Liver (tissue), 8 donors: ENCODE measurements at regions not wholly inside any gene's neighbourhood (a gene's known extent, or its start where the extent isn't known, plus 50 kb on each side); places are given as distances from the start of the nearest gene placed in this dataset.

Experiments used
- DNase-seq: peaks from one replicate; pipeline ENCODE4 v3.0.0-alpha.2; 2017; ENCODE audit warnings: low spot score
- H3K27ac ChIP-seq, 2 donors: one replicate each; pipeline ENCODE4 v1.7.0; 2013; ENCODE audit warnings: inconsistent platforms in 2 of 2, low read length in 2 of 2, control low read depth in 1 of 2, low read depth in 1 of 2, mild to moderate bottlenecking in 1 of 2
- H3K27me3 ChIP-seq, 4 donors: one replicate each; pipeline versions ENCODE4 v1.6.1 to v1.7.0; 2013; ENCODE audit warnings: low read length in 3 of 4, inconsistent platforms in 1 of 4, mild to moderate bottlenecking in 1 of 4, moderate library complexity in 1 of 4; ENCODE audit not compliant: control insufficient read depth in 4 of 4, insufficient read depth in 4 of 4
- H3K36me3 ChIP-seq, 4 donors: one replicate each; pipeline versions ENCODE4 v1.6.1 to v1.7.0; 2013; ENCODE audit warnings: low read length in 3 of 4, mild to moderate bottlenecking in 3 of 4, low read depth in 1 of 4, moderate library complexity in 1 of 4; ENCODE audit not compliant: control insufficient read depth in 4 of 4, insufficient read depth in 3 of 4
- H3K4me1 ChIP-seq, 4 donors: one replicate each; pipeline versions ENCODE4 v1.6.1 to v1.7.0; 2013; ENCODE audit warnings: low read length in 3 of 4, mild to moderate bottlenecking in 3 of 4, moderate library complexity in 1 of 4; ENCODE audit not compliant: control insufficient read depth in 4 of 4, insufficient read depth in 4 of 4
- H3K4me3 ChIP-seq, 3 donors: one replicate each; pipeline versions ENCODE4 v1.6.1 to v1.7.0; 2013; ENCODE audit warnings: low read length in 3 of 3, control low read depth in 1 of 3, low read depth in 1 of 3, mild to moderate bottlenecking in 1 of 3
- H3K9ac ChIP-seq, 2 donors: one replicate each; pipeline ENCODE4 v1.7.0; 2013; ENCODE audit warnings: low read length in 2 of 2, mild to moderate bottlenecking in 2 of 2, moderate library complexity in 2 of 2, control low read depth in 1 of 2, low read depth in 1 of 2
- H3K9me3 ChIP-seq, 4 donors: one replicate each; pipeline versions ENCODE4 v1.6.1 to v1.7.0; 2013; ENCODE audit warnings: low read length in 3 of 4; ENCODE audit not compliant: control insufficient read depth in 4 of 4
- ATF3 ChIP-seq: IDR thresholded peaks from 2 replicates; pipeline ENCODE4 v1.6.1; 2016; ENCODE audit warnings: antibody characterized with exemption
- CTCF ChIP-seq: fragments of 150-350 bp; IDR thresholded peaks from 2 replicates; pipeline ENCODE4 v1.5.1; 2017; ENCODE audit warnings: improper control_type of control experiment, low read depth, low read length; ENCODE audit not compliant: missing input control
- EGR1 ChIP-seq, 2 donors: IDR thresholded peaks; 2 replicates each; pipeline ENCODE4 v1.6.1; 2016 to 2018; ENCODE audit warnings: antibody characterized with exemption in 2 of 2, low read depth in 2 of 2
- FOXA1 ChIP-seq: IDR thresholded peaks from 2 replicates; pipeline ENCODE4 v1.6.1; 2016; ENCODE audit warnings: antibody characterized with exemption
- FOXA2 ChIP-seq: IDR thresholded peaks from 2 replicates; pipeline ENCODE4 v1.6.1; 2016; ENCODE audit warnings: antibody characterized with exemption
- GABPA ChIP-seq, 2 donors: IDR thresholded peaks in 1 of 2; conservative IDR thresholded peaks in 1 of 2; 2 replicates each; pipeline ENCODE4 v1.6.1; 2016; ENCODE audit warnings: antibody characterized with exemption in 2 of 2, mild to moderate bottlenecking in 1 of 2, moderate library complexity in 1 of 2
- HNF4A ChIP-seq, 2 donors: conservative IDR thresholded peaks; 2 replicates each; pipeline ENCODE4 v1.6.1; 2016; ENCODE audit warnings: antibody characterized with exemption in 2 of 2, mild to moderate bottlenecking in 2 of 2
- HNF4G ChIP-seq: IDR thresholded peaks from 2 replicates; pipeline ENCODE4 v1.6.1; 2016; ENCODE audit warnings: antibody characterized with exemption
- JUND ChIP-seq, 2 donors: IDR thresholded peaks; 2 replicates each; pipeline ENCODE4 v1.6.1; 2016; ENCODE audit warnings: antibody characterized with exemption in 2 of 2
- MAX ChIP-seq: IDR thresholded peaks from 2 replicates; pipeline ENCODE4 v1.6.1; 2016; ENCODE audit warnings: antibody characterized with exemption
- NR2F2 ChIP-seq: IDR thresholded peaks from 2 replicates; pipeline ENCODE4 v1.6.1; 2016; ENCODE audit warnings: antibody characterized with exemption
- RAD21 ChIP-seq, 2 donors: IDR thresholded peaks; 2 replicates each; pipeline ENCODE4 v1.6.1; 2016; ENCODE audit warnings: antibody characterized with exemption in 2 of 2, mild to moderate bottlenecking in 2 of 2
- RXRA ChIP-seq, 2 donors: IDR thresholded peaks; 2 replicates each; pipeline ENCODE4 v1.6.1; 2017 to 2018; ENCODE audit warnings: antibody characterized with exemption in 2 of 2, mild to moderate bottlenecking in 1 of 2
- SP1 ChIP-seq: IDR thresholded peaks from 2 replicates; pipeline ENCODE4 v1.6.1; 2018; ENCODE audit warnings: antibody characterized with exemption, mild to moderate bottlenecking
- TAF1 ChIP-seq: conservative IDR thresholded peaks from 2 replicates; pipeline ENCODE4 v1.6.1; 2016; ENCODE audit warnings: antibody characterized with exemption, mild to moderate bottlenecking
- YY1 ChIP-seq: IDR thresholded peaks from 2 replicates; pipeline ENCODE4 v1.6.1; 2016; ENCODE audit warnings: antibody characterized with exemption, mild to moderate bottlenecking
- ZBTB33 ChIP-seq: IDR thresholded peaks from 2 replicates; pipeline ENCODE4 v1.6.1; 2016; ENCODE audit warnings: antibody characterized with exemption
- WGBS: extraction: QIAGEN DNeasy Blood & Tissue Kit; methylation state at CpG from one replicate; pipeline ENCODE4 v1.1.7; 2013; 5-methylcytosine and 5-hydroxymethylcytosine counted together
- TF ChIP-seq, protein P1 (sequence below): IDR thresholded peaks from 2 replicates; pipeline ENCODE4 v1.6.1; 2016; ENCODE audit warnings: antibody characterized with exemption, mild to moderate bottlenecking
- donor health status: healthy.
- donor health status: healthy.
- donor health status: healthy.
- donor health status: healthy.
- donor health status: healthy.

DNA sequence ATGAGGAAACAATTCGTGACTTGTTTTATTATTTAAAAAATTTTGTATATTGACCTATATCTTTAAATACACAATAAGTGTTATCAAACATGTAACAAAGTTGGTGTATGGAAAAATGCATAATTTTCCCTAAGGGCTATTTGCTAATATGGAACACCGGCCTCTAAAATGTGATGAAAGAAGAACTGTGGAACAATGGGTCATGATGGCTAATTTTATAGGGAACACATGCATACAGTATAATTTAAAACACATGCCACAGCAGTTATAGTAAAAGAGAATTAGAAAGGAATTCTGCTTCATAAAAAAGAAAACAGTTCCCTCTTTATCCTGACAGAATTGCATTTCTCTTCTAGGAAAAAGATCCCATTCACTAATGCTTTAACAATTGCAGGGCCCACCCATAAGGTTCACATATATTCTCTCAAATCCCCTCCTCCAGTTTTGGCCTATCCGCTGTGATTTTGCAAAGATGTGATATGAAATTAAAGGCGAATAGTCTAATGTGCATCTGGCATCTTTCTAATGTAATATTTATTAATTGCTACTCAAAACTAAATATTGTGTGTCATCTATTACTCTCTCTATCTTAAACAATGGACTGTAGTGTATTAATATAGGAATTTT lies 628.1 kb upstream of the CITED2 start:
- Histone ChIP-seq H3K27me3 (no peaks in the 10 kb centered on the region), H3K36me3 (no peaks in the 10 kb centered on the region), H3K9ac (no peak overlapping the region), H3K27ac (no peak overlapping the region), H3K9me3 (no peaks in the 10 kb centered on the region), H3K4me3 (no peak overlapping the region), H3K4me1 (peaks cover 0 to 2% (median 0%) of the 10 kb centered on the region in 4 donors)
- TF ChIP-seq HNF4G (no peak), JUND (IDR thresholded peaks at IDR 0.05) (no peak), SP1 (no peak), HNF4A (conservative IDR thresholded peaks at IDR 0.05) (no peak), FOXA2 (no peak), ATF3 (no peak), MAX (no peak), RAD21 (IDR thresholded peaks at IDR 0.05) (no peak), YY1 (no peak), ZBTB33 (no peak), CTCF (no peak), FOXA1 (no peak), EGR1 (IDR thresholded peaks at IDR 0.05; ENCODE audit: low read depth in 2 of 2) (no peak), TAF1 (no peak), GABPA (IDR thresholded peaks at IDR 0.05 in 1 of 2, conservative IDR thresholded peaks at IDR 0.05 in 1 of 2) (no peak), NR2F2 (no peak), RXRA (IDR thresholded peaks at IDR 0.05) (no peak)
- TF ChIP-seq, protein P1, sequence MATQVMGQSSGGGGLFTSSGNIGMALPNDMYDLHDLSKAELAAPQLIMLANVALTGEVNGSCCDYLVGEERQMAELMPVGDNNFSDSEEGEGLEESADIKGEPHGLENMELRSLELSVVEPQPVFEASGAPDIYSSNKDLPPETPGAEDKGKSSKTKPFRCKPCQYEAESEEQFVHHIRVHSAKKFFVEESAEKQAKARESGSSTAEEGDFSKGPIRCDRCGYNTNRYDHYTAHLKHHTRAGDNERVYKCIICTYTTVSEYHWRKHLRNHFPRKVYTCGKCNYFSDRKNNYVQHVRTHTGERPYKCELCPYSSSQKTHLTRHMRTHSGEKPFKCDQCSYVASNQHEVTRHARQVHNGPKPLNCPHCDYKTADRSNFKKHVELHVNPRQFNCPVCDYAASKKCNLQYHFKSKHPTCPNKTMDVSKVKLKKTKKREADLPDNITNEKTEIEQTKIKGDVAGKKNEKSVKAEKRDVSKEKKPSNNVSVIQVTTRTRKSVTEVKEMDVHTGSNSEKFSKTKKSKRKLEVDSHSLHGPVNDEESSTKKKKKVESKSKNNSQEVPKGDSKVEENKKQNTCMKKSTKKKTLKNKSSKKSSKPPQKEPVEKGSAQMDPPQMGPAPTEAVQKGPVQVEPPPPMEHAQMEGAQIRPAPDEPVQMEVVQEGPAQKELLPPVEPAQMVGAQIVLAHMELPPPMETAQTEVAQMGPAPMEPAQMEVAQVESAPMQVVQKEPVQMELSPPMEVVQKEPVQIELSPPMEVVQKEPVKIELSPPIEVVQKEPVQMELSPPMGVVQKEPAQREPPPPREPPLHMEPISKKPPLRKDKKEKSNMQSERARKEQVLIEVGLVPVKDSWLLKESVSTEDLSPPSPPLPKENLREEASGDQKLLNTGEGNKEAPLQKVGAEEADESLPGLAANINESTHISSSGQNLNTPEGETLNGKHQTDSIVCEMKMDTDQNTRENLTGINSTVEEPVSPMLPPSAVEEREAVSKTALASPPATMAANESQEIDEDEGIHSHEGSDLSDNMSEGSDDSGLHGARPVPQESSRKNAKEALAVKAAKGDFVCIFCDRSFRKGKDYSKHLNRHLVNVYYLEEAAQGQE = no peak
- WGBS = 85% methylated on average over 4 of the region's 4 CpGs
- no peak for DNase-seq
